NCI-H345 (cell line): ENCODE measurements at regions not wholly inside any gene's neighbourhood (a gene's known extent, or its start where the extent isn't known, plus 50 kb on each side); places are given as distances from the start of the nearest gene placed in this dataset.

Source experiments
- DNase-seq: peaks from one replicate; lab custom pipeline; 2025; lab: John Stamatoyannopoulos, UW

- DNase-seq, result no peak
Measured at GRCh38 chr10:31145986-31146385, 114.3 kb upstream of the ZNF438 start.

- DNase-seq, result no peak
Measured at GRCh38 chr10:31146491-31147209, 115.0 kb upstream of the ZNF438 start.

- no peak for DNase-seq
Measured at GRCh38 chr10:31147210-31147608, 115.5 kb upstream of the ZNF438 start.

GRCh38 chr10:31148951-31149350, 117.3 kb upstream of the ZNF438 start:
- DNase-seq, result peak; percentile 77

GRCh38 chr10:31149835-31150512, 118.3 kb upstream of the ZNF438 start:
- DNase-seq, result no peak

- no peak for DNase-seq
Measured at GRCh38 chr10:31151301-31151700, 119.6 kb upstream of the ZNF438 start.

- DNase-seq, result no peak
Measured at GRCh38 chr10:31152421-31153135, 120.9 kb upstream of the ZNF438 start.

GRCh38 chr10:31153161-31153560, 121.5 kb upstream of the ZNF438 start:
- no peak for DNase-seq

- DNase-seq, result no peak
Measured at GRCh38 chr10:31153692-31154091, 122.0 kb upstream of the ZNF438 start.

GRCh38 chr10:31154996-31155395, 123.3 kb upstream of the ZNF438 start:
- no peak for DNase-seq

- peak; percentile 17 for DNase-seq
Measured at GRCh38 chr10:31157123-31158010, 125.7 kb upstream of the ZNF438 start.

GRCh38 chr10:31158011-31158658, 126.5 kb upstream of the ZNF438 start:
- DNase-seq, result no peak

- DNase-seq, result no peak
Measured at GRCh38 chr10:31166606-31167005, 134.9 kb upstream of the ZNF438 start.

- no peak for DNase-seq
Measured at GRCh38 chr10:31170636-31171035, 139.0 kb upstream of the ZNF438 start.

- DNase-seq, result no peak
Measured at GRCh38 chr10:31171402-31172083, 139.9 kb upstream of the ZNF438 start.

GRCh38 chr10:31172925-31173324, 141.3 kb upstream of the ZNF438 start:
- no peak for DNase-seq

GRCh38 chr10:31173752-31174151, 142.1 kb upstream of the ZNF438 start:
- DNase-seq, result no peak

- no peak for DNase-seq
Measured at GRCh38 chr10:31179091-31179680, 139.8 kb upstream of the ZEB1 start.

GRCh38 chr10:31186225-31187000, 132.6 kb upstream of the ZEB1 start:
- DNase-seq, result no peak

GRCh38 chr10:31187182-31187581, 131.8 kb upstream of the ZEB1 start:
- DNase-seq, result no peak
